H9 (cell line): ENCODE measurements at regions not wholly inside any gene's neighbourhood (a gene's known extent, or its start where the extent isn't known, plus 50 kb on each side); places are given as distances from the start of the nearest gene placed in this dataset.
"Not testable (repeated sequence)": the region's sequence is repeated elsewhere in the genome, so short reads cannot be mapped to it uniquely, and the experiment has no call there.

Experiments used
- DNase-seq: peaks from one replicate; pipeline ENCODE4 v3.0.0-alpha.2; 2017
- H2AFZ ChIP-seq: one replicate; pipeline ENCODE4 v1.6.1; 2013; ENCODE audit warnings: mild to moderate bottlenecking, low read length, control low read depth, moderate library complexity
- H2AK5ac ChIP-seq: 2 replicates; pipeline ENCODE4 v1.6.1; 2013; ENCODE audit warnings: low read length, control low read depth, mixed read lengths; ENCODE audit not compliant: insufficient read length
- H2BK120ac ChIP-seq: one replicate; pipeline ENCODE4 v1.6.1; 2013; ENCODE audit warnings: low read depth, mild to moderate bottlenecking, low read length, control low read depth, inconsistent platforms; ENCODE audit not compliant: poor library complexity, severe bottlenecking
- H2BK12ac ChIP-seq: 2 replicates; pipeline ENCODE4 v1.6.1; 2013; ENCODE audit warnings: low read length, control low read depth, mixed read lengths, low read depth; ENCODE audit not compliant: insufficient read length
- H2BK15ac ChIP-seq: 2 replicates; pipeline ENCODE4 v1.6.1; 2013; ENCODE audit warnings: low read depth, low read length, control low read depth
- H2BK20ac ChIP-seq: one replicate; pipeline ENCODE4 v1.6.1; 2013; ENCODE audit warnings: low read depth, mild to moderate bottlenecking, low read length, control low read depth, inconsistent platforms; ENCODE audit not compliant: poor library complexity, severe bottlenecking
- H2BK5ac ChIP-seq: 2 replicates; pipeline ENCODE4 v1.6.1; 2013; ENCODE audit warnings: low read length, control low read depth, mixed read lengths; ENCODE audit not compliant: insufficient read length
- H3K14ac ChIP-seq: 2 replicates; pipeline ENCODE4 v1.6.1; 2013; ENCODE audit warnings: low read length, control low read depth; ENCODE audit not compliant: insufficient read depth
- H3K18ac ChIP-seq: 2 replicates; pipeline ENCODE4 v1.6.1; 2013; ENCODE audit warnings: low read depth, mild to moderate bottlenecking, mixed read lengths, low read length, control low read depth; ENCODE audit not compliant: insufficient read length
- H3K23ac ChIP-seq: 2 replicates; pipeline ENCODE4 v1.6.1; 2013; ENCODE audit warnings: low read length, control low read depth, mixed read lengths, low read depth; ENCODE audit not compliant: insufficient read length
- H3K23me2 ChIP-seq: 2 replicates; pipeline ENCODE4 v1.6.1; 2013; ENCODE audit warnings: low read depth, mild to moderate bottlenecking, mixed read lengths, low read length, control low read depth; ENCODE audit not compliant: insufficient read length, poor library complexity, severe bottlenecking
- H3K27ac ChIP-seq: 2 replicates; pipeline ENCODE4 v1.5.1; 2013; ENCODE audit warnings: low read length, control low read depth, mixed read lengths, low read depth; ENCODE audit not compliant: insufficient read length
- H3K27me3 ChIP-seq: 2 replicates; pipeline ENCODE4 v1.6.1; 2013; ENCODE audit warnings: low read length, control low read depth, inconsistent platforms; ENCODE audit not compliant: insufficient read depth
- H3K4ac ChIP-seq: 2 replicates; pipeline ENCODE4 v1.6.1; 2013; ENCODE audit warnings: low read depth, mild to moderate bottlenecking, control low read depth, inconsistent platforms, low read length, moderate library complexity
- H3K4me1 ChIP-seq: 2 replicates; pipeline ENCODE4 v1.6.1; 2013; ENCODE audit warnings: low read length, control low read depth, inconsistent platforms; ENCODE audit not compliant: insufficient read depth
- H3K4me2 ChIP-seq: 2 replicates; pipeline ENCODE4 v1.6.1; 2013; ENCODE audit warnings: low read length, control low read depth, mixed read lengths; ENCODE audit not compliant: insufficient read length, insufficient read depth
- H3K56ac ChIP-seq: 2 replicates; pipeline ENCODE4 v1.6.1; 2013; ENCODE audit warnings: low read depth, mild to moderate bottlenecking, mixed read lengths, low read length, control low read depth; ENCODE audit not compliant: insufficient read length
- H3K79me1 ChIP-seq: 2 replicates; pipeline ENCODE4 v1.6.1; 2013; ENCODE audit warnings: low read depth, mild to moderate bottlenecking, moderate library complexity, low read length, control low read depth, inconsistent platforms; ENCODE audit not compliant: insufficient read depth, poor library complexity, severe bottlenecking
- H3K79me2 ChIP-seq: 2 replicates; pipeline ENCODE4 v1.6.1; 2013; ENCODE audit warnings: low read length, control low read depth, inconsistent platforms; ENCODE audit not compliant: insufficient read depth
- H3K9ac ChIP-seq: 2 replicates; pipeline ENCODE4 v1.6.1; 2013; ENCODE audit warnings: low read length, control low read depth, mixed read lengths; ENCODE audit not compliant: insufficient read length; ENCODE audit errors: extremely low read depth
- H3K9me3 ChIP-seq: one replicate; pipeline ENCODE4 v1.6.1; 2013; ENCODE audit warnings: low read depth, low read length, inconsistent platforms; ENCODE audit not compliant: control insufficient read depth
- H3T11ph ChIP-seq: one replicate; pipeline ENCODE4 v1.6.1; 2013; ENCODE audit warnings: mild to moderate bottlenecking, low read length, control low read depth, inconsistent platforms
- H4K20me1 ChIP-seq: one replicate; pipeline ENCODE4 v1.6.1; 2013; ENCODE audit not compliant: control insufficient read depth, insufficient read length, insufficient read depth
- H4K5ac ChIP-seq: 2 replicates; pipeline ENCODE4 v1.6.1; 2013; ENCODE audit warnings: low read depth, mild to moderate bottlenecking, mixed read lengths, low read length, control low read depth; ENCODE audit not compliant: insufficient read length
- H4K8ac ChIP-seq: replicated peaks from 2 replicates; pipeline ENCODE4 v1.6.1; 2013; ENCODE audit warnings: low read length, control low read depth, mixed read lengths, low read depth; ENCODE audit not compliant: insufficient read length
- H4K91ac ChIP-seq: 2 replicates; pipeline ENCODE4 v1.6.1; 2013; ENCODE audit warnings: low read depth, mild to moderate bottlenecking, moderate library complexity, mixed read lengths, low read length, control low read depth; ENCODE audit not compliant: insufficient read length
- H3K27ac Mint-ChIP-seq, 3 experiments: 2 replicates in 2 of 3; 3 replicates in 1 of 3; pipeline ENCODE4 v1.8.0; 2020 to 2021; ENCODE audit warnings: mixed read lengths in 3 of 3, mild to moderate bottlenecking in 1 of 3, moderate library complexity in 1 of 3
- H3K27me3 Mint-ChIP-seq: 2 replicates; pipeline ENCODE4 v1.8.0; 2021; ENCODE audit warnings: low read depth, mild to moderate bottlenecking, moderate library complexity, mixed read lengths
- H3K36me3 Mint-ChIP-seq, 3 experiments: 2 replicates in 2 of 3; 3 replicates in 1 of 3; pipeline ENCODE4 v1.8.0; 2020 to 2021; ENCODE audit warnings: low read depth in 3 of 3, mixed read lengths in 3 of 3; ENCODE audit not compliant: insufficient read depth in 1 of 3
- H3K4me1 Mint-ChIP-seq, 2 experiments: 2 replicates each; pipeline ENCODE4 v1.8.0; 2020; ENCODE audit warnings: mixed read lengths in 2 of 2
- H3K4me3 Mint-ChIP-seq, 2 experiments: 2 replicates in 1 of 2; 3 replicates in 1 of 2; pipeline ENCODE4 v1.8.0; 2020 to 2021; ENCODE audit warnings: mild to moderate bottlenecking in 2 of 2, mixed read lengths in 2 of 2, moderate library complexity in 1 of 2
- H3K9me3 Mint-ChIP-seq, 2 experiments: 2 replicates in 1 of 2; 3 replicates in 1 of 2; pipeline ENCODE4 v1.8.0; 2020; ENCODE audit warnings: mild to moderate bottlenecking in 2 of 2, mixed read lengths in 2 of 2, moderate library complexity in 1 of 2
- WGBS: extraction: QIAGEN DNeasy Blood & Tissue Kit; methylation state at CpG from one replicate; pipeline ENCODE4 v1.1.7; 2013; ENCODE audit warnings: missing lambda C conversion rate, low lambda C conversion rate, mixed read lengths; ENCODE audit not compliant: insufficient read length; ENCODE audit errors: extremely low coverage; 5-methylcytosine and 5-hydroxymethylcytosine counted together

- H2BK20ac ChIP-seq, H3K27ac ChIP-seq, H3K4me1 ChIP-seq, H3K4me1 Mint-ChIP-seq, H3K4me3 Mint-ChIP-seq, H4K20me1 ChIP-seq, H3K27me3 ChIP-seq, H3K9me3 Mint-ChIP-seq, H4K91ac ChIP-seq, H3K4ac ChIP-seq, H2AK5ac ChIP-seq, H3K56ac ChIP-seq, H3K36me3 Mint-ChIP-seq, H3K23me2 ChIP-seq, H3K9ac ChIP-seq, H2BK5ac ChIP-seq, H3K27ac Mint-ChIP-seq, H3K9me3 ChIP-seq, H3K18ac ChIP-seq, H3K79me1 ChIP-seq, H2BK120ac ChIP-seq, H3K23ac ChIP-seq, H3K79me2 ChIP-seq, H4K8ac ChIP-seq, H3K4me2 ChIP-seq, H4K5ac ChIP-seq, H3K27me3 Mint-ChIP-seq, H2AFZ ChIP-seq, H3T11ph ChIP-seq, H2BK12ac ChIP-seq, DNase-seq, H2BK15ac ChIP-seq, H3K14ac ChIP-seq: not testable (repeated sequence)
- no CpG with 5 or more reads among the region's 23 CpGs for WGBS
These were observed 907.4 kb upstream of the TPTE start for GRCh38 chr21:9614011-9614410.

- not testable (repeated sequence) for H4K5ac ChIP-seq, H4K91ac ChIP-seq, H3K27me3 ChIP-seq, H4K8ac ChIP-seq, H3K23ac ChIP-seq, H2AK5ac ChIP-seq, H2BK120ac ChIP-seq, H3K4me1 ChIP-seq, H2BK5ac ChIP-seq, H3K4me2 ChIP-seq, H3K9me3 Mint-ChIP-seq, H3K79me2 ChIP-seq, H3K4me1 Mint-ChIP-seq, H3K4ac ChIP-seq, H3K4me3 Mint-ChIP-seq, H3K18ac ChIP-seq, H3K79me1 ChIP-seq, H3K14ac ChIP-seq, H3K27ac Mint-ChIP-seq, H3K23me2 ChIP-seq, H4K20me1 ChIP-seq, H3K9ac ChIP-seq, H3K27ac ChIP-seq, H3K36me3 Mint-ChIP-seq, H2AFZ ChIP-seq, H3K9me3 ChIP-seq, H2BK20ac ChIP-seq, H2BK12ac ChIP-seq, H3K56ac ChIP-seq, H3K27me3 Mint-ChIP-seq, H3T11ph ChIP-seq, DNase-seq, H2BK15ac ChIP-seq
- WGBS = no CpG with 5 or more reads among the region's 2 CpGs
These were observed 900.1 kb upstream of the TPTE start for GRCh38 chr21:9621121-9621793.
